Upper lobe of left lung (tissue), 6 donors: ENCODE measurements at regions not wholly inside any gene's neighbourhood (a gene's known extent, or its start where the extent isn't known, plus 50 kb on each side); places are given as distances from the start of the nearest gene placed in this dataset.

ENCODE experiments used
- ATAC-seq, 2 donors: fragments of 200-7000 bp; cut with Tn5 transposase; one replicate each; pipeline ENCODE4 v1.9.1; 2022; ENCODE audit warnings: mild to moderate bottlenecking in 2 of 2, moderate library complexity in 2 of 2; ENCODE audit not compliant: low FRiP score in 2 of 2
- DNase-seq, 2 donors: peaks; one replicate each; pipeline ENCODE4 v3.0.0-alpha.2; 2019 to 2020
- H3K27ac ChIP-seq, 4 donors: fragments of 200-600 bp; sonication (generic); one replicate each; pipeline ENCODE4 v1.5.1; 2016 to 2019
- H3K27me3 ChIP-seq, 4 donors: fragments of 200-600 bp; sonication (generic); one replicate each; pipeline ENCODE4 v1.5.1; 2017 to 2019
- H3K36me3 ChIP-seq, 4 donors: fragments of 200-600 bp; sonication (generic); one replicate each; pipeline ENCODE4 v1.5.1; 2016 to 2019
- H3K4me1 ChIP-seq, 4 donors: fragments of 200-600 bp; sonication (generic); one replicate each; pipeline ENCODE4 v1.5.1; 2018 to 2019
- H3K4me3 ChIP-seq, 4 donors: fragments of 200-600 bp; sonication (generic); one replicate each; pipeline ENCODE4 v1.5.1; 2017 to 2019; ENCODE audit warnings: mild to moderate bottlenecking in 2 of 4, moderate library complexity in 1 of 4
- H3K9me3 ChIP-seq, 4 donors: fragments of 200-600 bp; sonication (generic); one replicate each; pipeline ENCODE4 v1.5.1; 2018 to 2019
- EP300 ChIP-seq, 4 donors: sonication (generic); formaldehyde crosslinking; IDR thresholded peaks; one replicate each; pipeline ENCODE4 v1.5.1; 2017; ENCODE audit warnings: antibody characterized with exemption in 4 of 4, control low read depth in 2 of 4
- POLR2A ChIP-seq, 4 donors: fragments of 450-650 bp; IDR thresholded peaks; one replicate each; pipeline ENCODE4 v1.5.1; 2016 to 2017; ENCODE audit warnings: antibody characterized with exemption in 4 of 4, mild to moderate bottlenecking in 2 of 4
- POLR2AphosphoS5 ChIP-seq, 2 donors: sonication (generic); formaldehyde crosslinking; IDR thresholded peaks; one replicate each; pipeline ENCODE4 v1.5.1; 2017; ENCODE audit warnings: antibody characterized with exemption in 2 of 2
- WGBS, 2 donors: methylation state at CpG; one replicate each; pipeline ENCODE4 v1.1.5; 2017 to 2018; 5-methylcytosine and 5-hydroxymethylcytosine counted together
- TF ChIP-seq, protein P1 (sequence below), 6 experiments: fragments of 450-650 bp in 4 of 6; fragments of 200-600 bp in 2 of 6; sonication (generic) in 2 of 6; IDR thresholded peaks; one replicate each; pipeline ENCODE4 v1.5.1; 2016 to 2019; ENCODE audit warnings: antibody characterized with exemption in 6 of 6
- donor health status: DM: no; HTN: no; CAD: no; lungs with moderate emphysema.
- donor health status: DM: no; HTN: yes; CAD: no; lungs with severe emphysema.

DNA sequence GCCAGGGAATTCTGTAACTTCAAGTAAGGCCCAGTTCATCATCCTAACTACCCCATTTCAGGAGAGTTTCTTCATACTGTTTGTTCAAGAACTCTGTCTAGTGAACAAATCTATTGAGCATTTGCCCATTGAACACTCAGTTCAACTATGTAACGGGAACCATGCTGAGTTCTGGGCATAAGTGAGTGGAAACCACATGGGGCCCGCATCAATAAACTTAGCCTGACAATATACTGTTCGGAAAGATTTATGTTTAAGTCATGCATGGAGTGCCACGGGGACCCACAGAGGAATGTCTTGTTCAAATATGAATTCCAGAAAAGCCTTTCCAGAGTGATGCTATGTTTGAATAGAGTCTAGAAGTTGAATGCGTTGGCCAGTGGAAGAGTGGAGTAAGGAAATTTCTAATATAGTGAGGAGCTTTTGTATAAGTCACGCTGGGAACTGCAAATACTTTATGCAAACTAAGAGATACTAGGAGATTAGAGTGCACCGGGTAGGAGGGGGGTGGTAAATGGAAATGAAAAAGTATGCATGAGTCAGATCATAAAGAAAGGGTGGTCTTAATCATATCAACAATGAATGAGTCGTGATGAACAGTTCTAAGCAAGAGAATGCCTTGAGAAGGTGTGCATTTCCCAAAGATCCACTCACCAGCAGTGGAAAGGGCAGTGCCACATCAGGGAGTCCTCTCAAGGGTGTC is 279.8 kb downstream of the VPS13C start:
- WGBS, 2 donors = 77 to 79% methylated on average over 8 of the region's 8 CpGs

DNA sequence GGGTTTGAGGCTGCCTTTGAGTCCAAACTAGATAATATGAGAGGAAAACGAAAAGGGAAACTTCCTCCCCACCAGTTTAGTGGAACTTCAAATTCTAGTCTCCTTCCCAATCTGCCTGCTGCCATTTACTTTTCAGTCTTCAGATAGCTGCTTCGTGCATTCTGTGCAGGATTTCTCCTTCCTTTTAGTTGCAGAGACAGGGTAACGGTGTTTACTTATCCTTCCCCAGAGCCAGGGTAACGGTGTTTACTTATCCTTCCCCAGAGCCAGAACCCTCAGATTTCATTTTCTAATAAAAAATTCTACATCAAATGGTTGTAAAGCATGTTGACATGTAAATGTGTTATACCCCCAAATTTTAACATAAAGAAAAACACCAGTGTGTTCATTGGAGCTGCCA is 282.6 kb downstream of the VPS13C start:
- no peak for DNase-seq
- no peak overlapping the region for H3K4me3 ChIP-seq
- 49 to 57% methylated on average over 4 of the region's 4 CpGs for WGBS, 2 donors
- H3K9me3 ChIP-seq = no peaks in the 10 kb centered on the region
- no peak for ATAC-seq
- TF ChIP-seq POLR2AphosphoS5 (IDR thresholded peaks at IDR 0.05) (no peak), POLR2A (IDR thresholded peaks at IDR 0.05) (no peak), EP300 (IDR thresholded peaks at IDR 0.05) (no peak)
- TF ChIP-seq, protein P1, sequence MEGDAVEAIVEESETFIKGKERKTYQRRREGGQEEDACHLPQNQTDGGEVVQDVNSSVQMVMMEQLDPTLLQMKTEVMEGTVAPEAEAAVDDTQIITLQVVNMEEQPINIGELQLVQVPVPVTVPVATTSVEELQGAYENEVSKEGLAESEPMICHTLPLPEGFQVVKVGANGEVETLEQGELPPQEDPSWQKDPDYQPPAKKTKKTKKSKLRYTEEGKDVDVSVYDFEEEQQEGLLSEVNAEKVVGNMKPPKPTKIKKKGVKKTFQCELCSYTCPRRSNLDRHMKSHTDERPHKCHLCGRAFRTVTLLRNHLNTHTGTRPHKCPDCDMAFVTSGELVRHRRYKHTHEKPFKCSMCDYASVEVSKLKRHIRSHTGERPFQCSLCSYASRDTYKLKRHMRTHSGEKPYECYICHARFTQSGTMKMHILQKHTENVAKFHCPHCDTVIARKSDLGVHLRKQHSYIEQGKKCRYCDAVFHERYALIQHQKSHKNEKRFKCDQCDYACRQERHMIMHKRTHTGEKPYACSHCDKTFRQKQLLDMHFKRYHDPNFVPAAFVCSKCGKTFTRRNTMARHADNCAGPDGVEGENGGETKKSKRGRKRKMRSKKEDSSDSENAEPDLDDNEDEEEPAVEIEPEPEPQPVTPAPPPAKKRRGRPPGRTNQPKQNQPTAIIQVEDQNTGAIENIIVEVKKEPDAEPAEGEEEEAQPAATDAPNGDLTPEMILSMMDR (IDR thresholded peaks at IDR 0.05) = no peak
- H3K27ac ChIP-seq = no peak overlapping the region
- no peaks in the 10 kb centered on the region for H3K36me3 ChIP-seq
- H3K27me3 ChIP-seq = no peaks in the 10 kb centered on the region
- H3K4me1 ChIP-seq = no peaks in the 10 kb centered on the region

More for the DNA sequence above, 279.8 kb downstream of the VPS13C start:
- Histone ChIP-seq H3K27ac (no peak overlapping the region), H3K27me3 (no peaks in the 10 kb centered on the region), H3K4me3 (no peak overlapping the region), H3K36me3 (no peaks in the 10 kb centered on the region), H3K9me3 (no peaks in the 10 kb centered on the region), H3K4me1 (no peaks in the 10 kb centered on the region)
- TF ChIP-seq POLR2AphosphoS5 (IDR thresholded peaks at IDR 0.05) = no peak
- TF ChIP-seq, protein P1 (IDR thresholded peaks at IDR 0.05) = no peak
- no peak for TF ChIP-seq POLR2A (IDR thresholded peaks at IDR 0.05)
- TF ChIP-seq EP300 (IDR thresholded peaks at IDR 0.05) = no peak
- no peak for DNase-seq
- no peak for ATAC-seq

- Histone ChIP-seq H3K36me3 (no peaks in the 10 kb centered on the region), H3K27me3 (no peaks in the 10 kb centered on the region), H3K4me1 (no peaks in the 10 kb centered on the region), H3K9me3 (peaks cover 0 to 8% (median 6%) of the 10 kb centered on the region in 4 donors), H3K27ac (no peak overlapping the region), H3K4me3 (no peak overlapping the region)
- ATAC-seq (no peak), DNase-seq (no peak)
- WGBS, 2 donors = 92% methylated on average over 2 of the region's 2 CpGs
- TF ChIP-seq POLR2AphosphoS5 (IDR thresholded peaks at IDR 0.05) = no peak
These were observed 290.7 kb downstream of the VPS13C start for GRCh38 chr15:61769557-61769956.

- no peak for DNase-seq
- WGBS, 2 donors = 82 to 83% methylated on average over 2 of the region's 2 CpGs
These were observed 292.1 kb downstream of the VPS13C start for GRCh38 chr15:61768131-61768530.

DNA sequence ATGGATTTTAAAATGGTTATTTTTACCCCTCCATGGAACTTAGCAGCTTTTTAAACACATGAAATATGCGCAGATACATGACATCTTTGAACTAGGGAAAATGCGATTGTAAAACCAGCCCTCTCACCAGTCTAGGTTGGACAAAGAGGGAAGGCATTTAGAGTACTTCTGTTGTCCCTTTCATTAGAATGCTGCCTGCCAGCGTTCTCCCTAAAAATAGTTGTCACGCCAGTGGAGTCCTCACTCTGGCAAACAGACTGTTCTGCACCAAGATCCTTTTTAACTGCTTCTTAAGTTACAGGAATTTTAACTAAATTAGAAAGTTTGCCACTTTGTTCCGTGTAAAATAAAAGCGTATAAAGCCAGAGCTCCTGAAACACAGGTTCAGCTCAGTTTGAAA is 295.3 kb downstream of the VPS13C start:
- Histone ChIP-seq H3K4me3 (no peak overlapping the region), H3K4me1 (no peaks in the 10 kb centered on the region), H3K9me3 (no peaks in the 10 kb centered on the region), H3K36me3 (no peaks in the 10 kb centered on the region), H3K27ac (no peak overlapping the region), H3K27me3 (no peaks in the 10 kb centered on the region)
- no peak for DNase-seq
- 60 to 66% methylated on average over 6 of the region's 6 CpGs for WGBS, 2 donors
- ATAC-seq = no peak
- TF ChIP-seq, protein P1 (IDR thresholded peaks at IDR 0.05) = no peak
- no peak for TF ChIP-seq EP300 (IDR thresholded peaks at IDR 0.05)
- no peak for TF ChIP-seq POLR2AphosphoS5 (IDR thresholded peaks at IDR 0.05)
- TF ChIP-seq POLR2A (IDR thresholded peaks at IDR 0.05) = no peak

More at GRCh38 chr15:61768131-61768530, 292.1 kb downstream of the VPS13C start:
- no peak for ATAC-seq
- no peaks in the 10 kb centered on the region for H3K4me1 ChIP-seq
- no peak overlapping the region for H3K4me3 ChIP-seq
- H3K27me3 ChIP-seq = no peaks in the 10 kb centered on the region
- no peaks in the 10 kb centered on the region for H3K36me3 ChIP-seq
- no peak overlapping the region for H3K27ac ChIP-seq
- H3K9me3 ChIP-seq = peaks cover 0 to 8% (median 6%) of the 10 kb centered on the region in 4 donors
- TF ChIP-seq POLR2AphosphoS5 (IDR thresholded peaks at IDR 0.05) (no peak), POLR2A (IDR thresholded peaks at IDR 0.05) (no peak), EP300 (IDR thresholded peaks at IDR 0.05) (no peak)
- TF ChIP-seq, protein P1 (IDR thresholded peaks at IDR 0.05) = no peak
